Epidermal melanocyte (primary cell): ENCODE measurements at regions not wholly inside any gene's neighbourhood (a gene's known extent, or its start where the extent isn't known, plus 50 kb on each side); places are given as distances from the start of the nearest gene placed in this dataset.
A peak's percentile ranks its signal among the peaks of the same experiment; 100 is the strongest.

Experiments
- DNase-seq: peaks from one replicate; pipeline ENCODE4 v3.0.0; 2011; ENCODE audit warnings: low spot score; ENCODE audit not compliant: insufficient read length

GRCh38 chr18:47758000-47758399 lies 172.5 kb downstream of the SMAD2 start:
- DNase-seq = no peak

GRCh38 chr18:47756364-47757016 lies 174.0 kb downstream of the SMAD2 start:
- no peak for DNase-seq

- no peak for DNase-seq
These were observed 175.4 kb downstream of the SMAD2 start for GRCh38 chr18:47755102-47755456.

- DNase-seq = no peak
These were observed 176.0 kb downstream of the SMAD2 start for GRCh38 chr18:47754311-47755101.

- no peak for DNase-seq
These were observed 177.4 kb downstream of the SMAD2 start for GRCh38 chr18:47752796-47753645.

- no peak for DNase-seq
These were observed 179.5 kb downstream of the SMAD2 start for GRCh38 chr18:47750889-47751423.

- DNase-seq = no peak
These were observed 180.9 kb downstream of the SMAD2 start for GRCh38 chr18:47749600-47749973.

- DNase-seq = peak; percentile 68
These were observed 181.4 kb downstream of the SMAD2 start for GRCh38 chr18:47748847-47749599.

- no peak for DNase-seq
These were observed 182.2 kb downstream of the SMAD2 start for GRCh38 chr18:47748093-47748796.

- DNase-seq = no peak
These were observed 183.1 kb downstream of the SMAD2 start for GRCh38 chr18:47747260-47747795.

- no peak for DNase-seq
These were observed 183.8 kb downstream of the SMAD2 start for GRCh38 chr18:47746615-47747014.

GRCh38 chr18:47745227-47745626 lies 185.2 kb downstream of the SMAD2 start:
- no peak for DNase-seq

GRCh38 chr18:47737956-47738355 lies 192.5 kb downstream of the SMAD2 start:
- DNase-seq = no peak

GRCh38 chr18:47737198-47737830 lies 193.1 kb downstream of the SMAD2 start:
- no peak for DNase-seq

- no peak for DNase-seq
These were observed 193.9 kb downstream of the SMAD2 start for GRCh38 chr18:47736376-47737140.

- no peak for DNase-seq
These were observed 195.3 kb downstream of the SMAD2 start for GRCh38 chr18:47735041-47735702.

- no peak for DNase-seq
These were observed 199.2 kb downstream of the SMAD2 start for GRCh38 chr18:47731276-47731675.

GRCh38 chr18:47730795-47731194 lies 199.7 kb downstream of the SMAD2 start:
- no peak for DNase-seq
